ENCODE measurements at regions not wholly inside any gene's neighbourhood (a gene's known extent, or its start where the extent isn't known, plus 50 kb on each side); places are given as distances from the start of the nearest gene placed in this dataset.
A peak's percentile ranks its signal among the peaks of the same experiment; 100 is the strongest.
"Not testable (repeated sequence)": the region's sequence is repeated elsewhere in the genome, so short reads cannot be mapped to it uniquely, and the experiment has no call there.

DNA sequence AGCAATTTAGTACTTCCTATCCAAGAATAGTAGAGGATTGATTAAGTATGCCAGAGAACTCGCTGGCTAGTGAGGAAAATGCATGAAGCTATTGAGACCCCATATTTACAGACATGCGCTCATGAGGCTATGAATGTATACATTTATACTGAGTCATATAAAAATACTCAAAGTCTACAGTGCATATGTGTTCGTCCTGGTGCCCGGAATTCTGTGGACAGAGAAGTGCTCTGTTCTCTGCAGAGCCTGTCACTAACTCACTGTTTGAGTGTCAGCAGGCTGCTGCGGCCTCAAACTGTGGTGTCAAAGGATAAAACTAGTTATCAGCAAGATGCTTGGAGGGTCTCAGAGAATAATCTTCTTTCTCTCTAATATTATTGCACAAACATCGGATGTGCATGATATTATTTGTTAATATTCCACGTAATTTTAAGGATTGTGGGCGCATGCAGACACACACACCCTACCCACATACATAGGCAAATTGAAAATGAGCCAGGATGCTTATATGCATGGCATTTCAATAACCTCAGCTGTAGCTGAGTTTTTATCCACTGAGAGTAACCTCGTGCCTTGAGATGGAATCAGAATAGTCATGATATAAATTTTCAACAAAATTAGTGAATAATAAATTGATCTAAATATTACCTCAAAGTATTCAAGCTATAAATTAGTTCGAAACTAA is 50.0 kb upstream of the TSC22D2 start:
- DNase-seq (ENCODE audit: low read depth), result no peak

DNA sequence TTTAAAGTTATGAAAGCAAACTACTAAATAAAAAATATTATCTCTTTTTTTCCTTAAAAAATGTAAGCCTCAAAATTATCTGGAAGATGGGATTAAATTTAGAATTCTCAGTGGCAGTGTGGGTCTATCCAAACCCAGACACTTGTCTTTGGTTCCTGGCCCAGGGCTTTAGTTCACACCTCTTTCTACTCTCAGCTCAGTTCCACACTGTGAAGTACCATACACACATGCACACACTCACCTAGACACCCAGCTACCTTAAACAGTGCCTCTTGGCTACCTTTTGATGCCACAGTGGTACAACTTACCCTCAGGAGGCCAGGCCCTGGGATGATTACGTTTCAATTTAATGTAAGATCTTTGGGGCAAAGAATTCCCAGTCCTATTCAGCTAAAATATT is 51.0 kb upstream of the TSC22D2 start:
- DNase-seq (ENCODE audit: low read depth), result no peak

DNA sequence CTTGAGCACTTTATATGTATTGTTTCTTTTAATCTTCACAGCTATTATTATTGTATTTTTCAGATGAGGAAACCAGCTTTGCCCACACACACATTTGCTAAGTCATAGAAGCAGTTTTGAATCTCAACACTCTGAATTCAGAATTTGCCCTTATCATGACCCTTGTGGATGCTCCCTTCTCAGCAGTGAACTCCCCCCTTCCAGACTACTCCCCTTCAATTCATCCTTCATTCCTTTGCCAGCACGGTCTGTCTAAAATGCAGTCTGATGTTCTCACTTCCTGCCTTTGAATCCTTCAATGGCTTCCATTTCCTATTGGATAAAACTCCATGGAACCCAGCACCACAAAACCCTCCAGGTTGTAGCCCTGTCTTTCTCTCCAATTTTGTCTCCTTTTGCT is 52.5 kb upstream of the TSC22D2 start:
- no peak for DNase-seq (ENCODE audit: low read depth)

DNA sequence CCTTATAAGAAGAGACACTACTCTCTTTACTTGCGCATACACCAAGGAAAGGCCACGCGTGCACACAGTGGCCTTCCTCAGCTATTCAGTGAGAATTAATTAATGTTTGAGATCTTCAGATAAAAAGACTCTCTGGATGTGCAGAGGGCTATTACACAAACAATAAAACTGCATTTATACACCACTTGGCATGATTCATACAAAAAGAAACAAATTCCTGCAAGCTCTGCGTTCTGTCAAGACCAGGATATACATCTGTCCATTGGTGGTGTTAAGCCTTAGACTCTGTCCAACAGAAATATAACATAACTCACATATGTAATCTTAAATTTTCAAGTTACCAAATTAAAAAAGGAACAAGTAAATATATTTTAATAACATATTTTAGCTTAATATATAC is 55.2 kb upstream of the TSC22D2 start:
- no peak for DNase-seq (ENCODE audit: low read depth)

DNA sequence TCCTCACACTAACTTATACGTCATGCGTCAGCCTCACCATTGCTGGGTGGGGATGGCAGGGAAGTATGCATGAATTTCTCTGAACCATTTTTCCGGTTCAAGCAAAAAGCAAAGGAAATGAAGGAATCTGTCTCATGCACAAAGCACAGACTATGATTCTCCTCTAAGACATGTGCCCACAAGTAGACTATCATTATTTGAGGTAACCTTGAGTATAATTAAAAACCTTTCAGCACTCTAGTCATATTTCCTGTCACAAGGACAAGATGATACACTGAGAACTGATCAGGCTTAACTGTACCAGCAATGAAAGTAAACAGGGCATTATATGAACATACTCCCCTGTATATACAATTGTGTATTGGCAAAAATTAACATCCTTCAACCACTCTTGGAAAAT is 56.7 kb upstream of the TSC22D2 start:
- DNase-seq (ENCODE audit: low read depth), result no peak

DNA sequence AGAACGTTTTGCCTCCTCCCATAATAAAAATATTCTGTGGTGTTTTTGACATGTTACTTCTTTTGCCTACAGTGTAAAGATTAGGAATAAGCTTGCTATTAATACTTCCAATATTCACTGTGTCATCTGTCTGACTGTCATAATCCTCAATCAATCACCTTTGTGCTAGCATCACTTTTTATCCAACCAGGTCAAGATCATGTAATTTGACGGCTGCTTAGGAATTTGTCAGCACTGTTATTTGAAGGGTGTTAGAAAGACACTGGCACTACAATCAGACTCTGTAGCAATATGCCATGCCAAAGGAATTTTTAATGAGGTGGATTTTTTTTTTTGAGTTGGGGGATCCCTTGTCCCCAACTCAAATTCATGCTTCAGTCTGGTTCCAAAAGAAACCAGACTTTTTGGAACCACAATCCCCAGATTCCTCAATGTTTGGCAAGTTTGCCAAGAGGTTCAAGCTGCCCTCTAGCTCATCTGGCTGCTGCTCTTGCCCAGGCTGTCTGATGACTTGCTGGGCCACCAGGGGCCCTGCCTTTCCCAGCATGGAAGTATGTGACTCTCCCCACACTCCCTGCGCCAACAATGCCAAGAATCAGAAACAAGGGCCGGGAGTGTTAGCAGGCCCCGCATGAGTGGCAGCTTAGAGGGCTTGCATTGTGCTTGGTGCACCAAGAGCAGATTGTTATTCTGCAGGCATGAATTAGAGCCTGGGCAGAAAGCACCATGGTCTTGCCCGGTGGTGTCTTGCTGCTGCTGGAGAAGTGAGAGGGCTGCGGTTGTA is 58.6 kb upstream of the TSC22D2 start:
- no peak for DNase-seq (ENCODE audit: low read depth)

DNA sequence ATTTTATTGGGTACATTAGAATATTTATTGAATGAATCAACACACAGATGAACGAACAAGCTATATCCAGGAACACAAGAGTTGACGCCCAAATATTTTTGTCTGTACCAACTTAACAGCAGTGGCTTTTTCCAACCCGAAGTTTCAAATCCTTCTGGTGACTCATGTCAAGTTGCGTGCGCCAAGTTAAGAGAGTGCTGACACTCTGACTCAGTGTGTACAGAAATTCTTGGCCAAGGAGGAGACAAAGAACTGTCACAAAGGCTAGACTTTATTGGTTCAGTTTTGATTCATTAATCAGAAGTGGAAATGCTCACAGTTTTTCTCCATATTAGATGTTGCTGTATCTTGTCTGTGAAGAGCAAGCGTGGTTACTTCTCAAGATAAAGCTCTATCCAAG is 59.6 kb upstream of the TSC22D2 start:
- DNase-seq (ENCODE audit: low read depth), result peak; percentile 81

DNA sequence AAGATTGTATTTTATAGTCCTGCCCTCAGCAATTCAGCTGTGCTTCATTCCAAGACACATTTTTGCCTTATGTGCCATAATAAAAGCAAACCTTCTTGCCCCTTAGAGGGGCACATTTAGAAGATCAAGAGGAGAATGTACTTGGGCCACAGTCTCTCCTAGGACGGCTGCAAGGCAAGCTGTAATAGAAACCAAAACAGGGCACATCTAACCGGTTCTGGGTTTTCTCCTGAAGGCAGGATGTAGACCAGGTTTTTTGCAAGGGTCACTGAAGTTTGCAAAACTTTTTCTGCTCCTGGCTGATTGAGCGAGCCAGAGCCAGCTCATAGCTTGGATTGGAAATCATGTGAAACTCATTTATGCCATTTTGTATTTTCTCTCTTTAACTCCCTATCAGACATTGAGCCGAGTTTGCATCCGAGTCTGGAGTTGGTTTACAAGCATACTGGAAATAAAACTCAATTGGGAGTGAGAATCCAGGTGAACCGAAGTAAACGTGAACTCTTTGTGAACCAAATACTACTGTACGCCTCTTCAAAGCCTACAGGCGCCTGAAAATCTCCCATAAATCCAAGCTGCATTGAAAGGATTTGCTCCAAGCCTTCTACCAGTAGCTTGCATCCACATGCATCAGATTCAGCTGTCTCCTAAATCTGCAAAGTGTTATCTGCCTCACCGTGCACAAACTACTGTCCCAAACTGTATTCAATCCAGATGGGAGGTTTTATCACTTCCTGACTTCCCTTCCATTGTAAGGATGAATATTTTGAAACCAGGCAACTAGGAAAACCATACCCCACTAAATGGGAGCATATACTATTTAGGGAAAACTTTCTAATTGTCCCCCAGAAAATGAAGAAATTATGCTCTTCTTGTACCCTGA is 60.9 kb upstream of the TSC22D2 start:
- no peak for DNase-seq (ENCODE audit: low read depth)

DNA sequence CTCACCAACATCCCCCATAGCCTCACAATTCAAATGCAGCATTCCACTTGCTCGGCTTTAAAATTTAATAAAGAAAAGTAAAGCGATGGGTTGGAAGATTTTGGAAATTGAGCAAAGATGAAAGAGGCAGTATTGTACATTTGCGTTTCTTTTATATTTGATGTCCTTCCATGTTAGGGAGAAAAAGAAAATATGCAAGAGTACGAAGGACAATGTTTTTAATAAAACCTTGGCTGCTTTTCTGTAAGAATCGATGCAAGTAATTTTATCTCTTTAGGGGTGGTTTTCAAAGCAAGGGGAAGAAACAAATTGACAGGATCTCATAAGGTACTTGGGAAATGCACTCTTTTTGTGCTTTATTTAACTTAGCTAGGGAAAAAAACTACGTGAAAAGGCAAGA is 61.8 kb upstream of the TSC22D2 start:
- DNase-seq (ENCODE audit: low read depth), result no peak

DNA sequence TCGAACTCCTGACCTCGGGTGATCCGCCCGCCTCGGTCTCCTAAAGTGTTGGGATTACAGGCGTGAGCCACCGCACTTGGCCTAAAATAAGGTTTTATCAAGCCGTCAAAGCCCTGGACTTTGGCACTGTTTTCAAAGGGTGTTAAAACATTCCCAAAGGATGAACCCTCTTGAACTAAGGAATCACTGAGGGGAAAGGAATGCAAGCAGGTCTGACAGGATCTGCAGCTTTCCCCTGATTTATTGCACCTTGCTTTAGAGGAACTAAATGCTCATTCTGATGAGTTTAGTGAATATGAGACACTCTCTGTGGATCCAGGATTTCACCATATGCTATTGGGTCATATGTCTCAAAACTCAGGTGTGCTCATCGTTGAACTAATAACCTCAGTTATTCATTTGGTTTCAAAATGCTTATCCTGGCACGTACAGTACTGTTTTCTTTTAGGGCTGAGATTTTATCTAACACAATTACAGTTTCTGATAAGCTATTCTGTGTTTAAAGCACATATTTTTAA is 63.0 kb upstream of the TSC22D2 start:
- no peak for DNase-seq (ENCODE audit: low read depth)

DNA sequence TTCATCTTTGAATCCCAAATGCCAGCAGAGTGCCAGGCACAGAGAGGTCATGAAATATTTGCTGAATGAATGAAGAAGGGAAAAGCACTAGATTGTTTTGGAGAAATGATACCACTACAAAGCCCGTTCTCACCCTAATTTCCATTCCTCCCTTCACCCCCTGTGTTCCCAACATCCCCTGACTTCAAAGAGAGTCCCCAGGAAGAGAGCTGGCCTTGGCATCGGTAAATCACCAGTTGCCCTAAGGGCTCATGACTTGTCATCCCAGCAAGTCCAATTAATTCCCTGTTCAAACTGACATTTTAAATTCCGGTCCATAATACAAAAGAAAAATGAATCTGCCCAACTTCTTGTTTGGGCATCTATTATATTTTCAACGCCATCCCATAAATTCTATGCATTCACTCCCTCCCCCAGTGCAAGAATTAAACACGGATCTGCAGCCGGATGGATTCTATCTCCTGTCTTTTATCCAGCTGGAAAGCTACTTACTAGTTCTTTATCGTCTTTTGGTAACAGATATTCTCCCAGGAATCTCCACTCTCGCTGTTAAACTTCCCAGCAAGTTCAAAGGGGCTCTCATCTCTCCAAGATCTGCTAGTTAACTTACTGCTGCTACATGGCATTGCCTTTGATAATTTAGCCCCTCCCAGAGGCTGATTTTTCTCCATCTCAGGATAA is 63.9 kb upstream of the TSC22D2 start:
- DNase-seq (ENCODE audit: low read depth), result no peak

DNA sequence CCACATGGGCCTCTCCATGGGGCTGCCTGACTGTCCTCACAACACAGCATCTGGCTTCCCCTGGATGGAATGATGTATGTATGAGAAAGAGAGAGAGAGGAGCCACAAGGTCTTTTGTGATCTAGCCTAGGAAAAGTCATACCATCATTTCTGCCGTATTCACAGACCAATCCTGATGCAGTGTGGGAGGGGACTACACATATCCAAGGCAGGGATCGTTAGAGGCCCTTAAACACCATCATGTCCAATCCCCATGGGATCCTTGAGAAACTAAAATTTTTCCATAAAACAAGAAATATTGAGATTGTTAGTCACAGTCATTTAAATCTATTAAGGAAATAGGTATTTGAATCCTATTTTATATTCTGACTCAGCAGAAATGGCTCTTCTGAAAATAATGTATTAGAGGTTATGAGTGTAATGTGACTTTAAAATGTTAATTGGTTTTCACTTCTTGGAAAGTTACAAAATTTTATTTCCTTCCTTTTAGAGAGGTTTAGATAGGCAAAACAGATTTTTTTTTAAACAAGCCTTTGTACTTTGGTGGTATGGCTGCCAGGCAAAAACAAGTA is 65.1 kb upstream of the TSC22D2 start:
- DNase-seq (ENCODE audit: low read depth), result no peak

DNA sequence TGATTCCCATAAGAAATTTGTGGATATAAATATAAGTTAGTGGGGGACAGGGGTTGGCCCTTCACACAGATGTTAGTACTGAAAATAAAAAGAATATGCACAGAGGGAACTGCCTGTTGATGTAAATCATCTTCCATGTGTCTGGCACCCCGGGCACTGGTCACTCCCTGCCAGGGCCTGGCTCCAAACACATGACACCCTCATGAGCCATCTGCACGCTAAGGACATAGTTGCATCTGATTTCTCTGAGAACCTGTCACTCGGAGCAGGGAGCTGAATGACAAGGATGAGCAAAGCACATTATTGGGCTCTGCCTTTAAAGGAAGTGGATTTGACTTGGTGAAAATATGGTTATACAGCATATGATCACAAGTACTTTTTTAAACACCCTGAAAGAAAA is 66.2 kb upstream of the TSC22D2 start:
- no peak for DNase-seq (ENCODE audit: low read depth)

DNA sequence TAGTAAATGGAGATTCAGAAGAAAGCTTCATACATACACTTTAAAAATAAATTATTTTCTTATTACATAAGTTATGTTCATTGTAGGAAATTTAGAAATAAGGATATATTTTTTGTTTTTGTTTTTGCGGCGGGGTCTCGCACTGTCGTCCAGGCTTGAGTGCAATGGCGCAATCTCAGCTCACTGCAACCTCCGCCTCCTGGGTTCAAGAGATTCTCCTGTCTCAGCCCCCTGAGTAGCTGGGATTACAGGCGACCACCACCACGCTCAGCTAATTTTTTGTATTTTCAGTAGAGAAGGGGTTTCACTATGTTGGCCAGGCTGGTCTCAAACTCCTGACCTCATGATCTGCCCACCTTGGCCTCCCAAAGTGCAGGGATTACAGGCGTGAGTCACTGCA is 71.7 kb upstream of the TSC22D2 start:
- DNase-seq (ENCODE audit: low read depth), result not testable (repeated sequence)

DNA sequence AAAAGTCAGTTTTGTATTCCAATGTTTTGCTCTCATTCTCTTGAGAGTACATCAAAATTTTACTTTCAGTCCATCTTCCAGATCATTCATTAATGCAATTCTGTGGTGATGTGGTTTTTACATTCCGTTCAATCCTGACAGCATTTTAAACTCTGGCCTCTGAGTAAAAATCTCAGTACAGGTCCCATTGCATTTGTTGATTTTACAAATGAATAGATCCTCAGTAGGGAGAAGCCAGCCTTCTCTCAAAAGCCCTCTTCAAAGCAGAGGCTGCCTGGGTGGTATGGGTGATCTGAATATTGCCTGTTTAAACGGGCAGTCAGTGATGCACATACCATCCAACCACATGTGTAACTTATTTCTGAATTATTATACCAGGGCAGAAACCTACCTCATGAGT is 72.5 kb upstream of the TSC22D2 start:
- no peak for DNase-seq (ENCODE audit: low read depth)

DNA sequence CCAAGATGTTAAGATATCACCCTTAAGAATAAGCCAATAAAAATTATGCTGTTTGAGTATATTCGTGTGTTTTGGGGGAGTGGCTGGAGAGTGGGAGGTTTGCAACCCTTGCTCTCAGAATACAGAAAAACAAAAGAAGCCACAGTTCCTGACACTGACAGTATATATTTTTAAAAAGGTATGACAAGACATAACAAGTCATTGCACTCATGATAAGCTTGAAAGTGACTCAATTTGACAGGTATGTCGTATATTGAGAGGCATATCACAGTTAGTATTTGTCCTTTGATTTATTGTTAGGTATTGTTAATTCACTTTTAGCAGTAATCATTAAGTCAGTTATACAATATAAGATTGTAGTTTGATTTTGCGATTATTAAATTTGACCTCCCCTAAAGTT is 73.1 kb upstream of the TSC22D2 start:
- DNase-seq (ENCODE audit: low read depth), result no peak

DNA sequence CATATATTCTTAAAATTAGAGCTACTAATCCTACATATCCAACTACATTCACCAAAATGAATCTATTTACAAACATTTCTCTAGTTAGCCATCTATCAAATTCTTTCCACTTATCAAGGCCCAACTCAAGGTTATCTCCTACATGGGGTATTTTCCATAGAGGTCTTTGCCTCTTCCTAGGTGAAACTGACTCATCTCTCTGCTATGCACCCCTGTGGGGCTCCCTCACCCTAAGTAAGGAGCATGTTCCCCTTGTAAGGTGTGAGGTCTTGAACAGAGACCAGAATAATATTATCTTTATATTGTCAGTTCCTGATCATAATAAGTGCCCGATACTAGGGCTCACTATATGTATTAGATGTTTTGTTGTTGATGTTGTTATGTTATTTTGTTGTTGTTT is 74.6 kb upstream of the TSC22D2 start:
- no peak for DNase-seq (ENCODE audit: low read depth)

DNA sequence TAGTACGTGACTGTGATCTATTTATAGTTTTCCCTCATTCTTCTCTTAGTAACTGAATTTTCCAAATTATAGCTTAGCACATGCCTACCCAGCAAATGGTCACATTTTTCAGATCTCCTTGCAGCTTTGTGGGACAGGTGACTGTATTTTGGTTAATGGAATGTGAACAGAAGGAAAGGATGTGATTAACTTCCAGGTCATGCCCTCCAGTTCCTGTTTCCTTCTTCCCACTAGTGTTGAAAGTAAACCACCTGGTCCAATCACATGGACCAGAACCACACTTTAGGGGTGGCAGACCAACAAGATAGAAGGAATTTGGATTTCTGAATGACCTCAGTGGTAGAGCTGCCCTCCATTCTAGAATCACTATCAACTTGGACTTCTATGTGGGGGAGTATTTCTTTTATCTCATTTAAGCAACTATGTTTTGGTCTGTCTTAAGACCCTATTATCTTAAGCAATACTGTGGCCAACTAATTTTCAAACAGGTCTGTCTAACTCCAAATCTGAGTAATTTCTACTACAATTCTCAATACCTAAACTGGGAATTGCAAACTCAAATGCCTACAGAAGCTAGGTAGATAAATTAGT is 76.0 kb upstream of the TSC22D2 start:
- no peak for DNase-seq (ENCODE audit: low read depth)

DNA sequence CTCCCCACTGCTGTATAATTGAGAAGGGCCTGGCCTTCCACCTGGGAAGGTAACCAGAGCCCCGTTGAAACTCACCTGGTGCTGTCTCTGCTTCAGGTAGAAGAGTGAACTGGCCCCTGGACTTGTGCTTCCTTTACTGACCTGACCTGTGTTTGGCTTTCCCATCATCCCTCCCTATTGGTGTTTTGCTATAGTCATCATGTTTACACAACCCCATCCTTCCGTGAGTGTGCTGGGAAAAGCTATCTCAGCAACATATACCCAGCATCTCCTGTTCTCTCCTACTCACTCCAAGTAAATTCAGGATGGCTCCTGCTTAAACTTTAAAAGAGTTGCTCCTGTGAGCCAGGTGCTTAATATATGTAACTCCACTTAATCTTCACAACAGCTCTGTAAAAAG is 77.2 kb upstream of the TSC22D2 start:
- DNase-seq (ENCODE audit: low read depth), result no peak

DNA sequence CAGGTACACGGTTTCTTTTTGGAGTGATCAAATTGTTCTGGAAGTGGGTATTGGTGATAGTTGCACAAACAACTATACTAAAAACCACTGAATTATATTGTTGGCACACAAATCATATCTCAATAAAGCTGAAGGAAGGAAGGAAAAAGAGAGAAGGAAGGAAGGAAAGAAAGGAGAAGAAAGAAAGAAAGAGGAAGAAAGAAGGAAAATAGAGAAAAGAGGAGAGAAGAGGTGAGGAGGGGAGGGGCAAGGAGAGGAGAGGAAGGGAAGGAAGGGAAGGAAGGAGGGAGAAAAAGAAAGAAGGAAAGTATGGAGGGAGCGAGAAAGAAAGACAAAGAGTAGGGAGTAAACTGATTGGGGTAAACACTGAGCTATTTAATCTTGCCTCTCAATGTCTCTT is 77.9 kb upstream of the TSC22D2 start:
- DNase-seq (ENCODE audit: low read depth), result no peak

DNA sequence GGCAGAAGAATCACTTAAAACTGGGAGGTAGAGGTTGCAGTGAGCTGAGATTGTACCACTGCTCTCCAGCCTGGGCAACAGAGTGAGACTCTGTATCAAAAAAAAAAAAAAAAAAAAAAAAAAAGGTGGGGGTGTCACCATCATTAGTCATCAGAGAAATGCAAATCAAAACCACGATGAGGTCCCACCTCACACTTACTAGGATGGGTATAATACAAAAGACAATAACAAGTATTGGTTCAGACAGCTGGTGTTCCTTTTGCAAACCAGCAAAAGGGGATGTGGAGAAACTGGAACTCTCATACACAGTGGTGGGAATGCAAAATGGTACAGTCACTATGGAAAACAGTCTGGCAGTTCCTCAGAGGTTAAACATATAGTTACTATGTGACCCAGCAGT is 78.7 kb upstream of the TSC22D2 start:
- no peak for DNase-seq (ENCODE audit: low read depth)

Data from HS-5 (cell line).